ENCODE measurements at regions not wholly inside any gene's neighbourhood (a gene's known extent, or its start where the extent isn't known, plus 50 kb on each side); places are given as distances from the start of the nearest gene placed in this dataset.

DNA sequence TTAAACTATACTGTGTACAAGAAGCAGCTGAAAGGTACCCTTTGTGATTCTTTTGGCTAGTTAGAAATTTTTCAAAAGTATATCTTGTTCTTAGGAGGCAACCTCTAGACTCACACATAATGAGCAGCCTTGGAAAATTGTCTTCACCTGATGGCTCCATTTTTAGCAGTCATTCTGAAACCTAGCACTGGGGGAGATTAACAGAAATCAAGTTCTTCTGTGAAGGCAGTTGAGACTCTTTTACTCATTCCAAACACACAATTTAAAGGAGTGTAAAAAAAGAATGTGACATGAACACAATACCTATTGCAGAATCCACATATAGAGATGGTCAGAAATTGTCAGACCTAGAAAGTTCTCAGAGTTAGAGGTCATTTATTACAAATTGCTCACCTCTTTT is 197.7 kb downstream of the UBE2E3 start:
- DNase-seq (no peak), ATAC-seq (no peak), FAIRE-seq (no peak)
- Histone ChIP-seq H3K27ac (no peak overlapping the region), H3K4me1 (no peaks in the 10 kb centered on the region), H3K9me3 (no peaks in the 10 kb centered on the region), H3K4me3 (no peak overlapping the region), H3K36me3 (no peaks in the 10 kb centered on the region), H3K27me3 (no peaks in the 10 kb centered on the region)
- TF ChIP-seq, protein P1, sequence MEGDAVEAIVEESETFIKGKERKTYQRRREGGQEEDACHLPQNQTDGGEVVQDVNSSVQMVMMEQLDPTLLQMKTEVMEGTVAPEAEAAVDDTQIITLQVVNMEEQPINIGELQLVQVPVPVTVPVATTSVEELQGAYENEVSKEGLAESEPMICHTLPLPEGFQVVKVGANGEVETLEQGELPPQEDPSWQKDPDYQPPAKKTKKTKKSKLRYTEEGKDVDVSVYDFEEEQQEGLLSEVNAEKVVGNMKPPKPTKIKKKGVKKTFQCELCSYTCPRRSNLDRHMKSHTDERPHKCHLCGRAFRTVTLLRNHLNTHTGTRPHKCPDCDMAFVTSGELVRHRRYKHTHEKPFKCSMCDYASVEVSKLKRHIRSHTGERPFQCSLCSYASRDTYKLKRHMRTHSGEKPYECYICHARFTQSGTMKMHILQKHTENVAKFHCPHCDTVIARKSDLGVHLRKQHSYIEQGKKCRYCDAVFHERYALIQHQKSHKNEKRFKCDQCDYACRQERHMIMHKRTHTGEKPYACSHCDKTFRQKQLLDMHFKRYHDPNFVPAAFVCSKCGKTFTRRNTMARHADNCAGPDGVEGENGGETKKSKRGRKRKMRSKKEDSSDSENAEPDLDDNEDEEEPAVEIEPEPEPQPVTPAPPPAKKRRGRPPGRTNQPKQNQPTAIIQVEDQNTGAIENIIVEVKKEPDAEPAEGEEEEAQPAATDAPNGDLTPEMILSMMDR (IDR thresholded peaks at IDR 0.05) = no peak
- intact Hi-C loops (cut with DNase I) = no loop called here

DNA sequence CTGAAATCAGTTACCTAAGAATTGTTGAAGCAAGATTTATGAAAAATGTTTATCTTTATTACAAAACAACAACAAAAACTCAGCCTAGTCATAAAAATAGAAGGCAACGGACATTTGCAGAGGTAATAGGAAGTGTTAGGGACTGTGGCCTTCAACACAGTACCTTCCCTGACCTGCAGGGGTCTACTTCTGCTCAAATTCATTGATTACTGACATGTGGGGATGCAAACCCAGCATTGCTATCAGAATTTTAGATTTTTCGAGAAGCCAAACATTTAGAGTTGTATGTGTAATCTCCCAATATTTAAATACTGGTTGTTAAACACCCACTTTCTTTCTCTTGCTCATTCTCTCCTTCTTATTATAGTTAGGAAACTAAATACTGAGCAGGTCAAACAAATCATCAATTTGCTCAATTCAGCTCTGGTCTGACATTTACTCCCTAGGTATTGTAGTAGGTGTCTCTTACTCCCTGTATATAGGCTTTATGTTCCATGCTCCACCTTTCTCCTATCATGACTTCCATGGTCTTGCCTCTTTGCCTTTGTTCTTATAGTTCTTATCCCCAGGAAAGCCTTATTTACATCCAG is 198.5 kb downstream of the UBE2E3 start:
- H3K27ac ChIP-seq = no peak overlapping the region
- no peak for FAIRE-seq
- no peaks in the 10 kb centered on the region for H3K36me3 ChIP-seq
- no peaks in the 10 kb centered on the region for H3K9me3 ChIP-seq
- H3K4me1 ChIP-seq = no peaks in the 10 kb centered on the region
- TF ChIP-seq, protein P1 (IDR thresholded peaks at IDR 0.05) = peak in 1 of 4 donors; percentile 9
- no peak for DNase-seq
- H3K4me3 ChIP-seq = no peak overlapping the region
- WGBS, 2 donors = 52 to 54% methylated on average over 2 of the region's 2 CpGs
- no peak for ATAC-seq
- no peaks in the 10 kb centered on the region for H3K27me3 ChIP-seq
- intact Hi-C loops (cut with DNase I) = no loop called here

DNA sequence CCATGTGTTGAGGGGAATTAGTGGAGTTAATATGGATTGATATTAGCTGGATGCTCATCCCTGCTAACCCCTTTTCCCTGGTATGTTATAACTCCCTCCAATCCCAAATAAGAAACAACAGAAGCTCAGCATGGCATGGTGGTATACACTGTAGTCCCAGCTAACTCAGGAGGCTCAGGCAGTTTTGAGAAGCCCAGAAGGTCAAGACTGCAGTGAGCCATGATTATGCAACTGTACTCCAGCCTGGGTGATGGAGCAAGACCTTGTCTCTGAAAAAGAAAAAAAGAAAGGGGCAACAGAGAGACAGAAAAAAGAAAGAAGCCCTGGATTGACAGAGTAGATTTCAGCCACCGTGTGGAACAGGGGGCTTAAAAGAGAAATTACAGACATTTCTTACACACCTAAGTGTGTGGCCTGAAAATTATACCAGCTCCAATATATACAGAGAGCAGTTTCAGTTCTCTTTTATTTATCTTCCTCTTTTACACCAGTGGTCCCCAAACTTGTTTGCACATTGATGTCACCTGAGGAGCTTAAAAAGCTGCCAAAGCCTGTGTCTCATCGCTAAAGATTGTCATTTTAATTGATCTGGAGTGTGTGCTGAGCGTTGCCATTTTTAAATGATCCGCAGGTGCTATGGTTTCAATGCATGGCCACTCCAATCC is 203.6 kb downstream of the UBE2E3 start:
- no peak for FAIRE-seq
- Histone ChIP-seq H3K27ac (no peak overlapping the region), H3K27me3 (no peaks in the 10 kb centered on the region), H3K9me3 (no peaks in the 10 kb centered on the region), H3K4me3 (no peak overlapping the region), H3K36me3 (no peaks in the 10 kb centered on the region), H3K4me1 (no peaks in the 10 kb centered on the region)
- TF ChIP-seq, protein P1 (IDR thresholded peaks at IDR 0.05) = no peak
- WGBS, 2 donors = 47 to 66% methylated on average over 4 of the region's 4 CpGs
- intact Hi-C loops (cut with DNase I) = no loop called here
- DNase-seq = no peak
- no peak for ATAC-seq

DNA sequence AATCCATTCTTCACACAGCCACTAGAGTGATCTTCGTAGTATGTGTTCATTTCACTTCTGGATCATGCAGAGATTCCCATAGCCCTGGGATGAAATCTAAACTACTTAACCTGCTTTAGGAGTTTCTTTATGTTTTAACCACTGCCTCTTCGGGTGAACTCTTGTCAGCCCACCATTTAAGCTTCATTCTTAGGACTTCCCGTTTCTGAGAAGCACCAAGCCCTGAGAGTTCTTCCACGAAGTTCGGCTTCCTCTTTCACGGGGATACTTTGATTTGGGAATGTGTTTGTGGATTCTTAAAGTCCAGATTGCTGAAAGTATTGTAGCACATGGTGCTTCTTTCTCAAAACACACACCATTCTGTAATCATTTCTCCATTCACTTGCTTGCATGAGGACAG is 205.0 kb downstream of the UBE2E3 start:
- no peak for FAIRE-seq
- no peak overlapping the region for H3K27ac ChIP-seq
- H3K9me3 ChIP-seq = no peaks in the 10 kb centered on the region
- ATAC-seq = no peak
- H3K36me3 ChIP-seq = no peaks in the 10 kb centered on the region
- TF ChIP-seq, protein P1 (IDR thresholded peaks at IDR 0.05) = no peak
- H3K4me1 ChIP-seq = no peaks in the 10 kb centered on the region
- intact Hi-C loops (cut with DNase I) = no loop called here
- no peaks in the 10 kb centered on the region for H3K27me3 ChIP-seq
- 74 to 82% methylated on average over 6 of the region's 6 CpGs for WGBS, 2 donors
- DNase-seq = no peak
- no peak overlapping the region for H3K4me3 ChIP-seq

DNA sequence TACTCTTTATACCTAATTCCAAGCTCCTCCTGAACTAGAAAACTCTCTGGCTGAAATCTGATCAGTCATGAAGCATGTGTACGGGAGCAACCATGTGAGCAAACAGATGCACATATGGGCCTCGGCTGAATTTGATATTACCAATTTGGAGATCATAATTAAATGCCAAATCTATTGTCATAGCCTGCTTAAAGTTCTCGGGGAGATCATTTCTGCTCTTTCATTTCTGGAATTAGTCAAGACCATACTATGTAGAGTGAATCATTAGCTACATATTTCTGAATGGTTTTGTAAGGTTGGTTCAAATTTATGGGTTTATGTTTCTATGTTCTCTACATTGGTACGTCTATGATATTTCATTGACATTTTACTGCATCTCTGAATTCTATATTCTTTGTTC is 205.5 kb downstream of the UBE2E3 start:
- WGBS, 2 donors = 56 to 69% methylated on average over 4 of the region's 4 CpGs
- Histone ChIP-seq H3K4me3 (no peak overlapping the region), H3K27me3 (no peaks in the 10 kb centered on the region), H3K36me3 (no peaks in the 10 kb centered on the region), H3K27ac (no peak overlapping the region), H3K4me1 (no peaks in the 10 kb centered on the region), H3K9me3 (no peaks in the 10 kb centered on the region)
- TF ChIP-seq, protein P1 (IDR thresholded peaks at IDR 0.05) = no peak
- no peak for FAIRE-seq
- intact Hi-C loops (cut with DNase I) = no loop called here
- DNase-seq = no peak
- no peak for ATAC-seq
